KG1 (cell line): ENCODE measurements at regions not wholly inside any gene's neighbourhood (a gene's known extent, or its start where the extent isn't known, plus 50 kb on each side); places are given as distances from the start of the nearest gene placed in this dataset.

ENCODE experiments used
- DNase-seq: peaks from one replicate; lab custom pipeline; 2025; lab: John Stamatoyannopoulos, UW

GRCh38 chr22:27475548-27475897 lies 326.0 kb downstream of the MN1 start:
- no peak for DNase-seq

DNA sequence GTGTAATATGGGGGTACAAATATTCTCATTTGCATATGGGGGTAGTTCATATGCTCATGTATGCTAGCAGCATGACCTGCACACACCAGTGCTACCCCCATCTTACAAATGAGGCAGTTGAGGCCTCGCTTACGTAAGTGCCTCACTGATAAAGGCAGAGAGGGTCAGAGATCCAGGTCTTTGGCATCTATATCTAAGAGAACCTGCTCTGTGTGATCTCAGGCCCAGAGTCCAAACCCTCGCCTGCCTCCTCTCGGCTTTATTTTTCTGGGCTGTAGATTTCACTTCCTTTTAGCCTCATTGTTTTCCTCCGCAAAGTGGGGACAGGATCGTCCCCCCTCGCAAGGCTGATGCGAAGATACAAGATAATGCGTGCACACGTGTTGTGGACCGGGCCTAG lies 325.2 kb downstream of the MN1 start:
- no peak for DNase-seq

- DNase-seq, result no peak
Observed at GRCh38 chr22:27476729-27477128, 324.8 kb downstream of the MN1 start.

DNA sequence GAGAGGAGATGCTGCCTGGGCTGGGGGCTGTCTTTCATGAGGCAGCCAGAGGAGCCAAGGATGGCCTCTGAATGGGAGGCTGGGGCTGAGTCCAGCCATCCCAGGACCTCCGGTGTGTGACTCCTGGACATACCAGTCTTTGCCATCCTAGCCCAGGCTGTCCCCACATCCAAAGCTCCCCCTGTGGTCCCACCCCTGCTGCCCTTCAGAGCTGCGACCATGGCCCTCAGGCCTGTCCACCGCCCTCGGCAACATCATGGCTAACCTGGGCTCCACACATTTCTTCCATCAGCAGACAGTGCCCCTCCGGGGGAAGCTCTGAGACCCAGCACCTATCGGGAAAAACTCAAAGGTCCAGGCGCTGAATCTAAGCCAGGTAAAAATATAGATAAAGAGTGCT lies 324.4 kb downstream of the MN1 start:
- no peak for DNase-seq

- no peak for DNase-seq
Observed at GRCh38 chr22:27480487-27480886, 321.1 kb downstream of the MN1 start.

GRCh38 chr22:27482402-27482801 lies 319.2 kb downstream of the MN1 start:
- no peak for DNase-seq

GRCh38 chr22:27483095-27483785 lies 318.3 kb downstream of the MN1 start:
- no peak for DNase-seq

DNA sequence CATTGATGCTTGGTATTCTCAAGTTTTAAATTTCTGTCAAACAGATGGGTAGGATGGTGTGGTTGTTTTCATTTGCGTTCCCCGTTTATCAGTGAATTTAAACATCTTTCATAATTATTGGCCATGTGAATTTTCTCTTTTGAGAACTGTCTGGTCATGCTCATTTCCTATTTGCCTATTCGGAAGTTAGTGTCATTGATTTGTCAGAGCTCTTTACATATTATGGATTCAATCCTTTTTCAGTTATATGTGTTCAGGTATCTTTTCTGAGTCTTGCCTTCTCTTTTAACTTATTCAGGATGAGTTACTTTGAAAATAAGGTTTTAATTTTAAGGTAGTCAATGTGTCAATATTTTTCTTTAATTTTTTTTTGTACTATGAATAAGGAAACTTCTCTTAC lies 315.7 kb downstream of the MN1 start:
- DNase-seq, result no peak

- DNase-seq, result no peak
Observed at GRCh38 chr22:27487600-27488452, 313.7 kb downstream of the MN1 start.

- DNase-seq, result no peak
Observed at GRCh38 chr22:27488456-27489177, 312.9 kb downstream of the MN1 start.

DNA sequence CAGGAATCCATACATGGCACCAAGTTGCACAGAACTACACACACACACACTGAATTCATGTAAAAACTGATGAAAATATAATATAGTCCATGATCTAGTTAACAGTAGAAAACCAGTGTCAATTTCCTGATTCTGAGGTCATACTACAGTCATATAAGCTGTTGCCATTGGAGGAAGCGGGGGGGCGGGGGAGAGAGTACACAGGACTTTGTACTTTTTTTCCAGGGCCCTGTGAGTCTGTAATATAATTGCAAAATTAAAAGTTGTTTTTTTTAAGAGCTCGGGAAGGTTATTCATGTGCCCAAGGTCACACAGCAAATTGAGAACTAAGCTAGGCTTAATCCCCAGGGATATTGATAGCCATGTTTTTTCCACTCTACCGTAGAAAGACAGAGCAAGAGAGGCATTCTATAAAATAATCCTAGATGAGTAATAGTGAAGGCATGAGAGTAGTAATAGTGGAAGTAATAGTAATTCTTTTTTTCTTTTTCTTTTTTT lies 312.3 kb downstream of the MN1 start:
- DNase-seq, result no peak

DNA sequence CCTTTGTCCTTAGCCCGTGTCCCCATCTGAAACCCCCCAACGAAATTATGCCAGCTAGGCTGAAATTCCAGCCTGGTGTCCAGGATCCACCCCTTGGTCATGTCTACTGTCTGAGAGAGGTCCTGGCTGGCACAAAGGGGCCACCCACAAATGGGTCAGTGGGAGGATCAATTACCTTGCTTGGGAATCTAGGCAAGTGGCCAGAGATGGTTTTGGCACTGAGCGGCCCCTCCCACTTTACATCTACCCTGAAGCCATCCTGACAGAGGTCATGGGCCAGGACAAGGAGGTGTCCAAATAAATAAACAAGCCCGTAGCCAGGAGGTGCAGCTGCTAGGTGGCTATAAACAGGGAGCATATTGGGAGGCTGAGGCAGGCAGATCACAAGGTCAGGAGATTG lies 311.5 kb downstream of the MN1 start:
- no peak for DNase-seq

DNA sequence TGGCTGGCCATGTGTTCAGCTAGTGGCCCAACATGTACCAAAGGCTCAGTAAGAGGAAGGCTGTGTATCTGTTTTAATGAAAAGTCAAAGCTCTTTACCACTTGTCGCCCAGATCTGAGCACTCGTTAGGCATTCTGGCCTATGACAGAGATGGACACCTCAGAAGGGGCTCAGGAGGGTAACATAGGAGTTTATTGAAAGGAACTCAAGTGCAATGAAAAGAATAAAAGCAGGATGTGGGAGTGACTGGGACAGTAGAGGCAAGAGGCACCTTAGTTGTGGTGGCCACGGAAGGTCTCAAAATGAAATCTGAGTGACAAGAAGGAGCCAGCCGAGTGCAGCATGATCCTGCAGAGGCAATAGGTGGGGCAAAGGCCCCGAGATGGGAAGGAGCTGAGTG lies 309.7 kb downstream of the MN1 start:
- DNase-seq, result no peak

- DNase-seq, result no peak
Observed at GRCh38 chr22:27492566-27493201, 308.9 kb downstream of the MN1 start.

- DNase-seq, result no peak
Observed at GRCh38 chr22:27493796-27494195, 307.8 kb downstream of the MN1 start.

DNA sequence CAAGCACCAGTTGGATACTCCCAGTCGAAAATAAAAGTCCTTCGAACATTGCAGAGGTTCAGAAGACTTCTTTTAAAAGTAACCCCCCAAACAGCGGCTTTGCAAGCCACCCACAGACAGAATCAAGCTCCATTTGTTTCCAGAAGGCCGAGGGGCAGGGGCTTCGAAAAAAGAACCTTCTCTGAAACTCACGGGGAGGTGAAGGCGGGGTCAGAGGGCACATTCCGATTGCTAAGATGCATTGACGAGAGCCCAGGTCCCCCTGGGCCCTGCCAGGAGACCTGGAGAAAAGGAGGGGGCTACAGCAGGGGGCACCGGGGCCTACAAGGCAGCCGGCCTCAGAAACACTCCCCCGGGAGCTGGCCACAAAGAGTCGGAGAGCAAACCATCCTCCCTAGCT lies 306.8 kb downstream of the MN1 start:
- DNase-seq, result no peak

DNA sequence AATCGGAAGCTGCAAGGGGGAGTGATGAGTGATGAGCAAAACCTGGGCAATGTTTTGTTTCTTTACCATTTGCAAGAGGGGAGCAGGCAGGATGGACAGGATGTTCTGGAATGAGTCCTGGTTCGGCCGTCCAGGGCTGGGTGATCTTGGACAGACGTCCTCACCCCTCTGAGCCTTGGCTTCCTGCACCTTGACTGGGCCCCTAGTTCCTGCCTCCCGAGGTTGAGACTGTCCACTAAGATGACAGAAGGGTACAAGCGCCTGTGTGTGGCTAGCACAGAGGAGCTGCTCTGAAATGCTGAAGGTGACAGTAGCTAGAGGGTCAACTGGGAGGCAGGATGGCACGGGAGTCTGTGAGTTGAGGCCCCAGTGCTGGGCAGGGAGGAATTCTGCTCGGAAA lies 306.2 kb downstream of the MN1 start:
- DNase-seq, result no peak

DNA sequence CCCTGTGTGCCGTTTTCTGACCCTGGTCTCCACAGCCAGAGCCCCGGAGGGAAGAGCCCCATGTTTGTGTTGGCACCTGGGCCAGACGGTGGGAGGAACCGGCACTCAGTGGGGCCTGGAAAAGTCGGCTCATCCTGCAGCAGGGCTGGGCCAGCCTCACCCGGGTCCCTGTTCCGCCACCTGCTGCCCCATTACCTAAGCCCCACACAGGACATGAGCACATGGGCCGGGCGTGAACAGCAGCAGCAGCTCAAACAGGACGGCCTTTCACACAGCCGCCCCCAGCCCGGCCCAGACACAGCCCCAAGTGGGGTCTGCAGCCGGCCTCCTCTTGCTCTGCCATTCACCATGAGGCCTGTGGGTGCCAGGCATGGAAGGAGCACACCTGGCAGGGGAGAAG lies 302.4 kb downstream of the MN1 start:
- DNase-seq, result no peak

DNA sequence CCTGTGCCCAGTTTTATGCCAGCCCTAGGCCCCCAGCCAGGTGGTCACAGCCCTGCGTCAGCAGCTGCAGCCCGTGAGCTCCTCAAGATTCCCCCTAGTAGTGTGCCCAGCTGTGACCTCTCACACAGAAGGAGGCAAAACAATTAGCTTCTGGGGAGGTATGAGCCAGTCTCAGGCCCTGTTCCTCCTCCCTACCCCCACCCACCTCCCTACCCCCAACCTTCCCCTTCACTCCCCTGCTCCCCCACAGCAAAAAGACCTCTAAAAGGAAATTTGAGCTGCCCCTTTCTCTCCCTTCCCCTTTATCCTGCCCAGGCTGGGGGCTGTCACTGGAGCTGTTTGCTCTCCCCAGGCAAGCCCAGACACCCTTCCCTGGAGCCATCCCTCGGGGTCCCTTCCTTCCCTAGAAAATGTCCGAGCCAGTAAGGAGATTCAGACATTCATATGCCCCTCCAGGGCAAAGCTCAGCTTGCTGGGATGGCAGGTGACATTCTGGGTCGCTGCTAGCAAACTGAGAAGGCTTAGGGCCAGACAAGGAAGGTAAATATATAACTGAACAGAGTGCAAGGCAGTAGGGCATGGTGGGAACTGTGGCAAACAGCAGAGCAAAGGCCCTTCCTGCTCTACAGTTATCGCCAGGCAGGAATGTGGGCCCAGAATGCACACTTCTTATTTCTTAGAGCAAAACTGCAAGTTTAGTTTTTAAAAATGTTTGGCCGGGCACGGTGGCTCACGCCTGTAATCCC lies 300.2 kb downstream of the MN1 start:
- DNase-seq, result no peak

- DNase-seq, result no peak
Observed at GRCh38 chr22:27502327-27502726, 299.2 kb downstream of the MN1 start.

DNA sequence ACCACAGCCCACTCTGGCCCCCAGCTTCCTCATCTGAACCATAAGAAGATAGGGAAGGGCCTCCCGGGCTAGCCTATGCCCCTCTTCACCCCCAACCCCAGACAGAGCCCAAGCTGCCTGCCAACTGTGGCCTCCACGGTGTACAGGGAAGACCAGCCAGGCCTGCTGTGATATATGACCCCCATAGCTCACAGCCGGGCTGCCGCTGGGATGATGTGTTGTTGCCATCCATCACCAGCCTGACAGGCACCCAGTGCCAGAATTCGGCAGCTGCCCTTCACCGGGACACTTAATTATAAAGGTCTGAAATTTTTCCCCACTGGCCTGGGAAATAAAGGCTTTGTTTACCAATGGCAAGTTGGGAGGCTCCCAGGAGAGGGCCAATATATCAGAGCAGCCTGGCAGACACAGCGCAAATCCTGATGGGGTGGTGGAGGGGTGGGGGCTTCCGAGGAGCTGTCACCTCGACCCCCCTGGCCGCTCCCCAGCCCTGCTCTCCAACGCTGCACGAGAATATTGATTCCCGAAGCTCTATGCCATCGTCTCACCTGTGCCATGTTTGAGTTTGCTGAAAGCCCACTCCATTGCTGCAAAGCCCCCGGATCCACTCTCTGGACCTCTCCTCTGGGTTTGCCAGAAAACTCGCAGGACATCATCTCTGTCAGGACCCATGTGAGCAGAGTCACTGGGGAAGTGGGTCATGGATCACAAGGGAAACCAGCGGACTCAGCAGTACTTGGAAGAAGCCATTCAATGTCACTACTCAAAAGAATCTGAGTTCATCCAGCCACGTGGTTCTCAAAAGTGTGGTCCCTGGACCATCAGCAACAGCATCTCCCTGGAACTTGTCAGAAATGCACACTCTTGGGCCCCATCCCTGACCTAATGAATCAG lies 296.9 kb downstream of the MN1 start:
- no peak for DNase-seq
